Dendritic cell treated with granulocyte-macrophage colony-stimulating factor and Interleukin-4, amounts not matched to agents 40 ng/mL and 50 ng/mL, for 4 days (primary cell): ENCODE measurements at regions not wholly inside any gene's neighbourhood (a gene's known extent, or its start where the extent isn't known, plus 50 kb on each side); places are given as distances from the start of the nearest gene placed in this dataset.
"Not testable (repeated sequence)": the region's sequence is repeated elsewhere in the genome, so short reads cannot be mapped to it uniquely, and the experiment has no call there.

Experiments used
- H3K27ac Mint-ChIP-seq: one replicate; pipeline ENCODE4 v1.8.0; 2022; ENCODE audit warnings: mild to moderate bottlenecking, mixed read lengths
- H3K27me3 Mint-ChIP-seq: one replicate; pipeline ENCODE4 v1.8.0; 2022; ENCODE audit warnings: mild to moderate bottlenecking, mixed read lengths
- H3K36me3 Mint-ChIP-seq: one replicate; pipeline ENCODE4 v1.8.0; 2022; ENCODE audit warnings: low read depth, mixed read lengths
- H3K4me1 Mint-ChIP-seq: one replicate; pipeline ENCODE4 v1.8.0; 2022; ENCODE audit warnings: low read depth, mixed read lengths
- H3K4me3 Mint-ChIP-seq: one replicate; pipeline ENCODE4 v1.8.0; 2022; ENCODE audit warnings: mild to moderate bottlenecking, moderate library complexity, mixed read lengths
- H3K9me3 Mint-ChIP-seq: one replicate; pipeline ENCODE4 v1.8.0; 2022; ENCODE audit warnings: mixed read lengths
- intact Hi-C: fragments of 100-400 bp; cut with micrococcal nuclease; formaldehyde crosslinking; loops from one replicate; pipeline ENCODE4 v1.15.0; 2022

DNA sequence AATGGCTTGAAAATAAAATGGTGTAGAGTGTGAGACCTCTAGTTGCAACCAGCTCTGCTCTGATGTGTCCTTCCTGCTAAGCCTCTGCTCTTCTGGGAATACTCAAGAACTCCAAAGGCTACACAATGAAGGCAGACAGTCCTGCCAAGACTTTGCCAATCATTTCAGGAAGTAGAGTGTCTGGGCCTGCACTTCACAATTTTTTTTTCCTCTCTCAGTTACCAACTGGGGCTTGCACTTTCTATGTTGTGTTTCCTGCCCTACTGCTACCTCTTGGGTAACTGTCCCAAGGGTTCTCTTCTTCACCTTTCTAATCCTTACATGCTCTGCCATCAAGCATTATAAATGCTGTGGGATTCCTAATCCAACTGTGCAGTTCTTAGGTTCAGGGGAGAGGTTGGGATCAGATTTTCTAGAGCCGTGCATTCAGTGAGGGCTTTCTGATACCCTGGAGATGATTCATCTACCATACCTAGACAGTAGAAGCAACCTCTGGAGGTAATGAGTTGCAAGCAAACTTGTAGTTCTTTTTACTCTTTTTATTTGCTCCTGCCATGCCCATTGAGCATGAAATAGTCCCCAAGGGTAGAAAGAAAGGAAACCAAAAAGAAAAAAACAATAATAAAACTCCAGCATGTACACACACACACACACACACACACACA is 365.9 kb downstream of the MLLT3 start:
- Mint-ChIP-seq H3K27me3 (no peaks in the 10 kb centered on the region), H3K4me1 (no peaks in the 10 kb centered on the region), H3K9me3 (no peaks in the 10 kb centered on the region), H3K27ac (no peak overlapping the region), H3K4me3 (no peak overlapping the region), H3K36me3 (no peaks in the 10 kb centered on the region)
- intact Hi-C loops, result no loop called here

DNA sequence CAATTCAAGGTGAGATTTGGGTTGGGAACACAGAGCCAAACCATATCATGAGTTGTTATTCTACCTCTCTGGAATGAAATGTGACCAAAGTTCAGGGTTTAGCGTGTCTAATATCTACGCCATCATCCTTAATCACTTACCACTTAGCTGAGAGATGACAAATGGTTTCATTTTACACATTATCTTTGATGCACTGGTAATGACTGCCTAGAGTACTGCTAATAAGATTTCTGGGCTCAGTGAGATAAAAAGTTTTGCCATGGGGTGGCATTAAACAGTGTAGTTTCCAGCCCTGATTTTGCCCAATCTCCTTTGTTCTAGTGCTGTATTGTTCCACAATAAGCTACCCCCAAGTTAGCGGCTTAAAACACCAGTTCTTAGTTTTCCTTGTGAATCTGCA is 367.2 kb downstream of the MLLT3 start:
- H3K9me3 Mint-ChIP-seq, result no peaks in the 10 kb centered on the region
- H3K4me3 Mint-ChIP-seq, result no peak overlapping the region
- H3K36me3 Mint-ChIP-seq, result no peaks in the 10 kb centered on the region
- H3K27me3 Mint-ChIP-seq, result no peaks in the 10 kb centered on the region
- H3K4me1 Mint-ChIP-seq, result no peaks in the 10 kb centered on the region
- no peak overlapping the region for H3K27ac Mint-ChIP-seq
- intact Hi-C loops, result no loop called here

DNA sequence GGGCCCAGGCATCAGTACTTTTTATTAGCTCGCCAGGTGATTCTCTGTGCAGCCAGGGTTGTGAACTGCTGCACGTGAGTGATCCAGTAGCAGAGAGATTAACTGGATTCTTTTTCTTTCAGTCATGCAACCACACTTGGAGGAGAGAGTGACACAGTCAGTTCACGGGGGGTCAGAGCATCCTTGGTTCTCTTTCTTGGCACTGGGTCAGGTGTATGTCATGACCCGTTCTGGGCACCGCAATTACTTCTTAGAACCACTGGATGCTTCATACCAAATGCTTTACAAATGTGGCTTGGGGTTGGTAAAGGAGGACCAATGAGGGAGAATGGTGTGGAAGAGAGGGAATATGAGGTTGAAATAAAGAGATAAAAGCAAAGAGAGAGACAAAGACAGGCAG is 368.7 kb downstream of the MLLT3 start:
- intact Hi-C loops, result no loop called here
- Mint-ChIP-seq H3K4me3 (no peak overlapping the region), H3K36me3 (no peaks in the 10 kb centered on the region), H3K9me3 (peaks cover 3% of the 10 kb centered on the region), H3K27ac (no peak overlapping the region), H3K4me1 (no peaks in the 10 kb centered on the region), H3K27me3 (no peaks in the 10 kb centered on the region)

GRCh38 chr9:20252778-20253177 is 369.5 kb downstream of the MLLT3 start:
- Mint-ChIP-seq H3K27me3 (no peaks in the 10 kb centered on the region), H3K9me3 (peaks cover 9% of the 10 kb centered on the region), H3K36me3 (no peaks in the 10 kb centered on the region), H3K4me1 (no peaks in the 10 kb centered on the region), H3K4me3 (no peak overlapping the region), H3K27ac (no peak overlapping the region)
- intact Hi-C loops, result no loop called here

GRCh38 chr9:20250791-20251190 is 371.5 kb downstream of the MLLT3 start:
- intact Hi-C loops, result no loop called here
- H3K9me3 Mint-ChIP-seq, result peaks cover 9% of the 10 kb centered on the region

DNA sequence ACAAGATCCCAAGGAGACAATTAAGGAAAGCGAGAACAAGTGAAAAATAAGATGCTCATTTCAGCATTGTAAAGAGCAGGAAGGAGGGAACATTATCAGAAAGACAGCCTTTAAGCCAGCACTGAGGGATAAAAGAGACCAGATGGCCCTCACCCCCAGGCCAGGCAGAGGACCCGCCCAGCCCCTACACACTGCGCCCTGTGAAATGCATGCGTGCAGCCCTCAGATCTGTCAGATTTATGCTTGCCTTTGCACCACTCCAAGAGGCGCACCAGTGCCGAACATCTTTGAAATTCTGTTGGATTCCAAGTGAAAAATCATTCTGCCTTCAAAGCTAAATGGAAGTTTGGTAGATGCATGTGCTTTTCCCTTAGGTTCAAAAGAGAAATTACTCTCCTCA is 378.0 kb downstream of the MLLT3 start:
- Mint-ChIP-seq H3K9me3 (peaks cover 9% of the 10 kb centered on the region), H3K27ac (no peak overlapping the region), H3K4me1 (peaks cover 48% of the 10 kb centered on the region), H3K36me3 (no peaks in the 10 kb centered on the region), H3K4me3 (no peak overlapping the region), H3K27me3 (no peaks in the 10 kb centered on the region)
- intact Hi-C loops, result no loop called here

More at GRCh38 chr9:20250791-20251190, 371.5 kb downstream of the MLLT3 start:
- H3K4me3 Mint-ChIP-seq, result no peak overlapping the region
- H3K27me3 Mint-ChIP-seq, result no peaks in the 10 kb centered on the region
- H3K4me1 Mint-ChIP-seq, result no peaks in the 10 kb centered on the region
- no peak overlapping the region for H3K27ac Mint-ChIP-seq
- H3K36me3 Mint-ChIP-seq, result no peaks in the 10 kb centered on the region

- Mint-ChIP-seq H3K9me3 (peaks cover 8% of the 10 kb centered on the region), H3K4me1 (peaks cover 48% of the 10 kb centered on the region), H3K36me3 (no peaks in the 10 kb centered on the region), H3K27me3 (no peaks in the 10 kb centered on the region), H3K27ac (no peak overlapping the region), H3K4me3 (no peak overlapping the region)
- intact Hi-C loops, result no loop called here
These were observed 378.5 kb downstream of the MLLT3 start for GRCh38 chr9:20243841-20244240.

- Mint-ChIP-seq H3K4me3 (peak overlapping the region; percentile 20), H3K27ac (no peak overlapping the region), H3K27me3 (no peaks in the 10 kb centered on the region), H3K36me3 (no peaks in the 10 kb centered on the region), H3K9me3 (no peaks in the 10 kb centered on the region), H3K4me1 (peaks cover 48% of the 10 kb centered on the region)
- intact Hi-C loops, result no loop called here
These were observed 379.6 kb downstream of the MLLT3 start for GRCh38 chr9:20242510-20243189.

DNA sequence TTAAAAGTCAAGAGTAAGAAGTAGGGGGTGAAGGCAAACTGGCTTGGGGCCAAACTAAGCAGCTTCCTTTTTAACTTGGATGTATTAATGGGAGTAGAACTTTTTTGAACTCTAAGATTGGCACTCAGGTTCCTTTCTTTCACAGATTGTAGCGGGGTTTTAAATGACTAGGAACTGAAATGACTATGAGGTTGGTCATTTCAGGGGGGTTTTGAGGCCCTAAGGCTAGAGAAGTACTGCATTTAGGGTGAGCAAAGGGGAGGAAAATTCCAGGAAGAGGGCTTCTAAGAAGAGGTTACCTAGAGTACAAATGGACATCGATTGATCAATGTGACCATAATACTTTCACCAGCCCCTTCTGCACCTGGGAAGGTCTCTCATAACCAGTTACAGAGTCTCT is 381.8 kb downstream of the MLLT3 start:
- no peak overlapping the region for H3K4me3 Mint-ChIP-seq
- no peaks in the 10 kb centered on the region for H3K9me3 Mint-ChIP-seq
- intact Hi-C loops, result no loop called here
- no peaks in the 10 kb centered on the region for H3K36me3 Mint-ChIP-seq
- H3K4me1 Mint-ChIP-seq, result peaks cover 47% of the 10 kb centered on the region
- H3K27ac Mint-ChIP-seq, result no peak overlapping the region
- H3K27me3 Mint-ChIP-seq, result no peaks in the 10 kb centered on the region

DNA sequence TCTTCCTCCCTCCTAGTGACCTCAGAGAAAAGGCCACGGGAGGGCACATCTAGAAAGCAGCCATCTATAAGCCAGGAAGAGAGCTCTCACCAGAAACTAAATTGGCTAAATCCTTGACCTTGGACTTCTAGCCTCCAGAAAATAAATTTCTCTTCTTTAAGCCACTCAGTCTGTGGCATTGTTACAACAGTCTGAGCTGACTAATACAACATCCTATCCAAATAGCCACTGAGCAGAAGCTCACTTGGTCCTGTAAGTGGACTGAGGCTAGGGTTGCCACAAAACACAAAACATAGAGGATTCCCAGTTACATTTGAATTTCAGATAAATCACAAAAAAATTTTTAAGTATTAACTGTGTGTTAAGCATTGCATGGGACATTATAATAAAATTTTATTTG is 383.4 kb downstream of the MLLT3 start:
- intact Hi-C loops, result no loop called here
- H3K4me3 Mint-ChIP-seq, result no peak overlapping the region
- peaks cover 8% of the 10 kb centered on the region for H3K9me3 Mint-ChIP-seq
- H3K27me3 Mint-ChIP-seq, result no peaks in the 10 kb centered on the region
- H3K4me1 Mint-ChIP-seq, result peaks cover 32% of the 10 kb centered on the region
- no peak overlapping the region for H3K27ac Mint-ChIP-seq
- H3K36me3 Mint-ChIP-seq, result no peaks in the 10 kb centered on the region

GRCh38 chr9:20237686-20238085 is 384.6 kb downstream of the MLLT3 start:
- intact Hi-C loops, result no loop called here
- no peak overlapping the region for H3K27ac Mint-ChIP-seq
- peaks cover 23% of the 10 kb centered on the region for H3K4me1 Mint-ChIP-seq
- no peak overlapping the region for H3K4me3 Mint-ChIP-seq
- H3K9me3 Mint-ChIP-seq, result peaks cover 9% of the 10 kb centered on the region
- no peaks in the 10 kb centered on the region for H3K27me3 Mint-ChIP-seq
- H3K36me3 Mint-ChIP-seq, result no peaks in the 10 kb centered on the region

GRCh38 chr9:20236676-20237075 is 385.6 kb downstream of the MLLT3 start:
- peaks cover 13% of the 10 kb centered on the region for H3K4me1 Mint-ChIP-seq
- H3K27ac Mint-ChIP-seq, result no peak overlapping the region
- H3K36me3 Mint-ChIP-seq, result no peaks in the 10 kb centered on the region
- H3K9me3 Mint-ChIP-seq, result peaks cover 9% of the 10 kb centered on the region
- no peaks in the 10 kb centered on the region for H3K27me3 Mint-ChIP-seq
- no peak overlapping the region for H3K4me3 Mint-ChIP-seq
- intact Hi-C loops, result no loop called here

GRCh38 chr9:20235206-20235605 is 387.1 kb downstream of the MLLT3 start:
- H3K4me3 Mint-ChIP-seq, H3K9me3 Mint-ChIP-seq, H3K4me1 Mint-ChIP-seq, H3K27me3 Mint-ChIP-seq, H3K36me3 Mint-ChIP-seq, H3K27ac Mint-ChIP-seq, intact Hi-C loops: not testable (repeated sequence)

GRCh38 chr9:20228096-20228495 is 394.2 kb downstream of the MLLT3 start:
- no peaks in the 10 kb centered on the region for H3K36me3 Mint-ChIP-seq
- intact Hi-C loops, result no loop called here
- H3K9me3 Mint-ChIP-seq, result no peaks in the 10 kb centered on the region
- H3K27ac Mint-ChIP-seq, result no peak overlapping the region
- no peak overlapping the region for H3K4me3 Mint-ChIP-seq
- peaks cover 15% of the 10 kb centered on the region for H3K4me1 Mint-ChIP-seq
- no peaks in the 10 kb centered on the region for H3K27me3 Mint-ChIP-seq
